SKM-1 (cell line): ENCODE measurements at regions not wholly inside any gene's neighbourhood (a gene's known extent, or its start where the extent isn't known, plus 50 kb on each side); places are given as distances from the start of the nearest gene placed in this dataset.

Source experiments
- DNase-seq: peaks from one replicate; lab custom pipeline; 2025; ENCODE audit not compliant: unreplicated experiment; lab: John Stamatoyannopoulos, UW

DNA sequence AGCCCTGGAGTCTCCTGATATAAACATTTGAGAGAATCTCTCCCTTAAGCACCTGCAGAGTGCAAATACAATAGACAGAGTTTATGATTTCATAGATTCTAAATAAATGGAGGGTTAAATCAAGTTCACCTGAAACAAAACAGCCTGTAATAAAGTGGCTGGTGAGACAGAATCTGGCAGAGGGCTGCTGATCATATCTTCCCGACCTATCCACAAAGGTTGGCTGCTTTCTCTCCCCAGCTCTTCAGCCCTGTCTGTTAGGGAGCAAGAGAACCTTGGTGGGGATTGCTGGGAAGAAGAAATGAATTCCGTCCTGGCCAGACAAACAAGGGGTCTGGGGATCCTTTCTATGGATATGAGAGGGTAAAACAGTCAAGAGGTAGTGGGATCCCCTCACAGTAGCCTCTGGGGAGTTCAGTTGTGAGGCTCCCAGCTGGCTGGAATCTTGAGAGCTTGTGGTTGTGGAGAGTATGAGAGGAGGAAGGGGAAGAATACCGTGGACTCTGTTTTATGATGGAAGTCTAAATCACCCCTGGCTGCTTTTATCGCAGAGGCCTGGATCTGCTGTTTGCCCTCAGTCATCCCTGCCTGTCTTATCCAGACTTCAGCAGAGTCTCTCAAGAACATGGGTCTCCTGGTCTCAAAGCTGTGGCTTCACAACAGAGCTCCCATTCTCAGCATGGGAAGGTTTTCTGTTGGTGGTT lies 451.3 kb downstream of the NTRK3 start:
- DNase-seq: no peak

DNA sequence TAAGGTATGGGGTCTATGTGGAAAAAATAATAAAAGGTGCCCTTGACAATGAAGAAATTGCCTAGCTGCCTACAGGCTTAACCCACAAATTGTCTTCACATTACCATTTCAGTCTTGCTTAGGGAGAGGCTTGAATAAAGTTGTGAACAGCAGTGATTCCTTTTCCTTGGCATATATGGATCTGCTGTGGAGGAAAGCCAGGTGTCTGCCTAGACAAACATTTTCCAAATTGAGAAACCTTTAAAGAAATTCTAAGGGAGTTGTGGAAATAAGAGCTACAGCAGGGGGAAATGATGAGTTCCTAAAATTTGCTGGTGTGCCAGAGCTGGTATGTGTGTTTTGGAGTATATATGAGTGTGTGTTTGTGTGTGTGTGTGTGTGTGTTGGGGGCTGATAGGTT lies 452.1 kb downstream of the NTRK3 start:
- DNase-seq: no peak

DNA sequence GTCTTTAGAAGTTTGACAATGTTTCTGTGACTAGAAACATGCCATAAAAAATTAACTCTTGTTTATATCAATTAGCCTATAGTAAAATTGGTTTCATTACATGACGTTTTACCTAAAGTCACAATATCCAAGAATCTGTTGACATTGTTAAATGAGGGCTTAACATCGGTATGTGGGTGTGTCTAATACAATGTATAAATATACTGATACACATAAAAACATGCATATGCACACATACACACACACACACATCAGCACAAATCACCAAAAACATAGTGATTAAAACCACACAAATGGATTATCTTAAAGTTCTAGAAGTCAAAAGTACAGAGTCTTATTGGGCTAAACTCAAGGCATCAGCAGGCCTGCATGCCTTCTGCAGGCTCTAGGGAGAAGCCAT lies 456.7 kb downstream of the NTRK3 start:
- DNase-seq: no peak

DNA sequence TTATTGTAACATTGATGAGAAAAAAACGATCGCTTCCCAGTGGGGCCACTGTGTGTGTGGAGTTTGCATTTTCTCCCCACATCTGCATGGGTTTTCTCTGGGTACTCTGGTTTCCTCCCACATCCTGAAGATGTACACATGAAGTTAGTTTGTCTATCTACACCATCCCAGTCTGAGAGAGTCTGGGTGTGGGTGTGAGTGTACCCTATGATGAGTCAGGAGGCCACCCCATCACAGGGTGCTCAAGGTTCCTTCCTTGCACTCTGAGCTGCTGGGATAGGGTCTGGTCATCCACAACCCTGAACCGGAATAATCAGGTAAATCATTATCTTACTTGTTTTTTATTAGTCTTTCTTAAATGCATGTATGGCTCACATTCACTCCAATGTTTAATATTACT lies 457.1 kb downstream of the NTRK3 start:
- DNase-seq: no peak

DNA sequence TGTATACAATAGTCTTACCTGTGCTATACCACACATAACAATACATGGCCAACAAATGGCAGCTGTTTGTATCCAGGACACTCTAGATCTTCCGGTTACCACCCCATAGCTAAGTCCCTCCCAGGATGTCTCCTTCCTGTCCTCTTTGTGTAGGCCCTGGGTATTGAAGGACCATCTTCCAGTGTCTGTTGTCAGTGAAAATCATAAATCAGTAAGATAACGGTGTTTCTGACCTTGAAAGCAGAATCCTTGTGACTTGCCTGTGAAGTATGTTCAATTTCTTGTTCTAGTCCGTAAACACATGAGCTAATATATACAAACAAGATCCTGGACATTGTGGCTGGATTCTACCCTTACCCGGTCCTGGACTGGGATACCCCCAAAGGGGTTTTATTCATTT lies 462.8 kb downstream of the NTRK3 start:
- DNase-seq: no peak

DNA sequence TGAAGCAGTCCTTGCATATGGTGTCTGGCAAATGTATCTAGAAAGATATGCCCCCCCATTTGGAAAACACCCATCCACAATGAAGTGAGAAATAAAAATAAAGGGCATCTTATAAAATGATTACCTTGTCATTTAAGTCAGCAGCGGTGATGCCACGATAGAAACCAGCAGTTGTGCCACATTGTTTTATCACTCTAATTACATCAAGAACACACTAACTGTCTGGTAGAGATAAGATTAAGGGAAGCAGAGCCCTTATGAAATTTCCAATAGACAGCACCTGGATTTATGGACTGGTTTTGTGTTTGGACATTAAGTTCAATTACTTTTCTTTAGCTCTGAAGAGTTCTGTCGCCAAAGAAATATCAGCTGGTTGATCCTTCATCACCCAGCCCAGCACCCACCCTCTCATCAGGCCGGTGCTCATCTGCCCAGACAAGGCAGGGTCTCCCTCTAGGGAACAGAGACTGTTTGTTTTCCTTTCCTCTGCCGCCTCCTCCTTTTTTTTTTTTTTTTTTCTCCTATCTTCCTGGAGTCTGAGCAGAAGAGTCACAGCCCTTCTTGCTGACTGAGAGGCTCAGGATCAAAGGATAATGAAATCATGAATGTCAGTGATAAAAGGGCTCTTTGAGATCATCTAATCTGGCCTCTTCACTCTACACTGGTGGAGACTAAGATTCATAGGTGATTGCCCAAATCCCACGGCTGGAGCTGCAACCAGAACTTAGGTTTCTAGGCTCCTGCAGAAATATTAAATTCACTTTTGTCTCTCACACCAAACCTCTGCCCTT lies 464.1 kb downstream of the NTRK3 start:
- DNase-seq: no peak

DNA sequence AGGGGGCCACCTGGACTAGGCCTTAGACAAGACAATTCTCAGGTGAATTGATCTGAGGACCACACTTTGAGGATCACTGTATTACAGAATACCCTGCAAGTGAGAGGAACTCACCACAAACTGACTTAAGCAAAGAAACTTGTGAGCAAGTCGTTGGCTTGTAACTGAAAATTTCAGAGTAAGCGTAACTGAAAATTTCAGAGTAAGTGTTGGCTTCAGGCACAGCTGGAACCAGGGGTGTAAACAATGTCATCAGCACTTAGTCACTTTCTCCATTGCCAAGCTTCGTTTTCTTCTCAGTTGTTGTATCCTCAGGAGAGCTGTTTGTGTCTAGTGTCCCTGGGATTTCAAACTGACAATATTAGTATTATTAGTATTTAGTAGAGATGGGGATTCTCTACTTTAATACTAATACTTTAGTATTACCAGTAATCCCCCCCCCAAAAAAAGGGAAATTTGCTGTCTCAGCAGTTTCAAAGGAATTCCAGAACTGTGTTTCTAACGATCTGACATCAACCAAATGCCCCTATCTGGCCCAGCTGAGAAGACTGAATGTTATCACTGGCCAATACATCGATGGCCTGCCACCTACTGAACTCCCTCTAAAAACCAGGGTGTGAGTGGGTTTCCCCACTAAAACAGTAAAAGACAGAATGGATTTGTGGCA lies 474.4 kb downstream of the NTRK3 start:
- no peak for DNase-seq

DNA sequence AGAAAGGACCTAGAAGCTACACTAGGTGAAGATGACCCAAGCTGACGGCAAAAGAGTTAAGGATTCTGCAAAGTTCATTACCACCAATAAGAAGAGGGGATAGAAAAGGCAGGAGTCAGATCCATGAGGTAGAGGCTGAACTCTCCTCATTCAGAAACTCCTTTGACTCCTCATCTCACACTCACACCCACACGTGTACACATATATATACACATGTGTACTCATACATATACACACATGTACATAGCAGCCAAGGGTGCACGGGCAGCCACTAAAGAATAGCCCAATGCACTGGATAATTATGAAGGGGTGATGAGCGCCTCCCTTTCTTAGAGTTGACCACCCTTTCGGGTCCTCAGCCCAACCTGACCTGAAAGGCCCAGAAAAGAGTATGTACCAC lies 476.8 kb downstream of the NTRK3 start:
- DNase-seq: no peak

DNA sequence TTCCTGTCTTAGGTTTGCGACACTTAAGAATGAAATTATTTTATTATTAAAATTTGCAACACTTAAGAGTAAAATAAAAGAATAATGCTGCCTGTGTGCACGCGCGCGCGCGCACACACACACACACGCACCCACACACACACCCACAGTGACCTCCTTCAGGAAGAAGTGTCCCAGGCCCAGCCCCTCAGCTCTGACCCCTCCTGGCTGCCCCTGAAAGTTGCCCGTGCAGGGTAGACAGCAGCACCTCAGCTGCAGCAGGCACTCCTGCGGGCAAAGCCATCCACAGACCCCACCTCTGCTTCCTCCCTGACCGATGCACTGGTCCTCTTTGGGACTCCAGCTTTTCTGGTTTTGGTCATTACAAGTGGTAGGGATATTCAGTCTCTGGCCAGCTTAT lies 478.2 kb downstream of the NTRK3 start:
- no peak for DNase-seq

DNA sequence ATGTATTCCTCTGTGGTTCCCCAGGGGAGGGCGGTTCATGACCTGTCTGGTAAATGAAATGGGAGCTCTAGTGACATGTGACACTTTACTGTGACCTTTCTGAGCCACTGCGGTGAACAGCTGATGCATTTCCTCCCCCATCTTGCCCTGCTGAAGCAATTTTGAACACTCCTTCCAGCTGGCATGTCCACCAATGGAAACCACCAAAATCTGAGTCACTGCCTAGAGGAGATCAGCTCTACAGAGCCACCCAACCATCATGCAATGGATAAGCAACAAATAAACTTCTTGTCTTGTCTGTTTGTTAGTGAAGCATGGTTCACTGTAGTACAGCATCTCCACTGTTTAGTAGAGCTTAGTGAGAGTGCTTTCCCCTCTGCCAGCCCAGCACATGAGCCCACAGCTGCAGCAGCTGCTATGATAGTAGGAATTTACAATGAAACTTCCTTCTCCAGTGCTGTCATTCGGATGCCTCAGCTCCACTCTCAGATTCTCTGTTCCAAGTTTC lies 479.4 kb downstream of the NTRK3 start:
- no peak for DNase-seq

DNA sequence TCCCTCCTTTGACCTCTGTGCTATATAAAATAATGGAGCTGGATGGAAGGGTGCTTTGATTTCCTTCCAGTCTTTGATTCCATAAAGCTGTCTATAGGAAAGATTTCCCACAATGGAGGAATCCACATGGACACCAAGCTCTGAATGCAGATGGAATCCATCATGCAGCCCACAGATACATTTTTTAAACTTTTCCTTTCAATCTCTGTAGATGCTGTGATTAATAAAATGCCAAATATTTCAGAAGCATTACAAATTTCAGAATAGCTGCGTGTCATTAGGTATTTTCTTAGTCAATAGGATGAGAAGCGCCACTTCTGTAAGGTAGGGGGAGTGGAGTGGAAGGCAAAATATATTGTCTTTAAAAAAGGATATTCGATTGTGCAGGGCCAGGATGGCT lies 489.0 kb downstream of the NTRK3 start:
- no peak for DNase-seq

DNA sequence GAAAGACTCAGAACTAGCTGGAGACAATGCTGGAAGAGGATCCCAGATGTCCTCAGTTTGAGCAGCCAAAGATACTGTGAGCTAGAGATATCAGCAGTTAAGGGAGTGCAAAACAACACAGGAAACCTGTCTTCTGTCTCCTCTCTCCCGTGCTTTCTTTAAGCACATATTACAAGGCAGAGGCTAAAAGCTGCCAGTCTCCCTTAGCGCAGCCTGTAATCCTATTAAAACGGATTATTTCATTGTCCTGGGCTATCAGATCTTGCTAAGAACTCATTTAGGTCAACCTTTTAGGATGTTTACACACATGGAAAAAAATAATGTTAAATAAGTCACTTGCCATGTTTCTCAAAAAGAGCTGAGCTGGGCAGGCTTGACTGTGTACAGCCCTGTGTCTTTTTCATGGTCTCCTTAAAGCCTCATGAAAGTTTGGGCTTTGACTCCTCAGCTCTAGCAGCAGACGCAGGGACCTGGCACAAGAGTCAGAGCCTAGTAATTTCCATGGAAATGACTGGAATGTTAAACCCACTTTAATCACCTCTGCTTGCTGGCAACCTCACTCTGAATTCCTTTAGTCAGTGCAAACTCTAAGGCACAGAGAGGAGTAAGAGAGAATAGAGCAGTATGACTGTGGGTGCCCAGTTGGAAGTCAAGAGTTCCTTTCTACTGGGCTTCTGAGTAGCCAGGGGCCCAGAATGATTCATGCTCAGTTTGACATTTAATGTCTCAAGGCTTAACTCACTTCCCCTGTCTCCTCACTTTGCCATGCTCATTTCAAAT lies 491.9 kb downstream of the NTRK3 start:
- DNase-seq: no peak

DNA sequence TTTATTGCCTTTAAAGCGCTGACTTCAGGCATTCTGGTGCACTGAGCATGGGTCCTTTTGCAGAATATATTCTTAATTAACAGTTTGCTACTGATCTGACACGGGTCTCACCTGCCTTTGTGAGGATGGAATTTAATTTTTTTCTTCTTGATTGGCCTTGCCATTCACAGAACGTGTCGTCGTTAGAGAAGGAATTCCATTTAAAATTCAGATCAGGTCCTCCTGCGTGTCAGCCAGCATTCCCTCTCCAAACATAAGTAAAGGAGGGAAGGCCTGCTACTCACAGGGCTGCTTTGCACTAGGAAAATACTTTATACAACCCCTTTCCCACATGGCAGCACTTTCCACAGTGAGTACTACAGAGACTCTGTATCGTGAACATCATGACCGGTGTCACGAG lies 492.7 kb downstream of the NTRK3 start:
- no peak for DNase-seq

DNA sequence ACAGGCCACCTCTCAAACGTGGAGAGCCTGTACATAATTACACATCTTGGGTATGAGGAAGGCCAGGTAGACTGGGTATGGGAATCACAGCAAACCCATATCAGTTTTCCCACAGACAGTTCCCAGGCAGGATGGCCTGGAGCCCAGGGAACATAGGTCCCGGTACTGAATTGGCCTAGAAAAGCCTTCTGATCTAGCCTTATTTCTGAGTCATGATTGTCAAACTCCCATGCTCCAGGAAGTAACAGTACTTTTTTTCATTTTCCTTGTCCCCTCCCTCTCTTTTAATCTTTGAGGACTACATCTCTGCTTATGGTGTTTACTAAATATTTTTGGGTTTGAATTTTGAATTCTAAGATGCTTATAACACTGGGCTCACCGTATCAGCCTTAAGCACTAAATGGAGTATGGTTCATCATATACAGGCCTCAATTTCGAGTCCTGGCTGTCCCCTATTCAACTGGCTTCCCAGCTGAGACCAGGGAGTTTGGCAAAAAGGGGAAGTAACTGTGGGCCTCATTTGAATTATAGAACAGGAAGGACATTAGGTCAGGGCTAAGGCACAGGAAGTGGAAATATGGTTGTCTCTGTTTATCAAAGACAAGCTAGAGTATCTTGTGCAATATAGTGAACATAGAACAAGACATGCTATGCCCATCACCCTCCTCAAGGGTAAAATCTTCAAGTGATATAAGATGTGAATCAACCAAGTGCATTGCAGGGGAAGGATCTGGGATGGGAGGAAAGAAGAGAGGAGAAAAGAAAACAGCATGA lies 494.6 kb downstream of the NTRK3 start:
- DNase-seq: peak; percentile 98

DNA sequence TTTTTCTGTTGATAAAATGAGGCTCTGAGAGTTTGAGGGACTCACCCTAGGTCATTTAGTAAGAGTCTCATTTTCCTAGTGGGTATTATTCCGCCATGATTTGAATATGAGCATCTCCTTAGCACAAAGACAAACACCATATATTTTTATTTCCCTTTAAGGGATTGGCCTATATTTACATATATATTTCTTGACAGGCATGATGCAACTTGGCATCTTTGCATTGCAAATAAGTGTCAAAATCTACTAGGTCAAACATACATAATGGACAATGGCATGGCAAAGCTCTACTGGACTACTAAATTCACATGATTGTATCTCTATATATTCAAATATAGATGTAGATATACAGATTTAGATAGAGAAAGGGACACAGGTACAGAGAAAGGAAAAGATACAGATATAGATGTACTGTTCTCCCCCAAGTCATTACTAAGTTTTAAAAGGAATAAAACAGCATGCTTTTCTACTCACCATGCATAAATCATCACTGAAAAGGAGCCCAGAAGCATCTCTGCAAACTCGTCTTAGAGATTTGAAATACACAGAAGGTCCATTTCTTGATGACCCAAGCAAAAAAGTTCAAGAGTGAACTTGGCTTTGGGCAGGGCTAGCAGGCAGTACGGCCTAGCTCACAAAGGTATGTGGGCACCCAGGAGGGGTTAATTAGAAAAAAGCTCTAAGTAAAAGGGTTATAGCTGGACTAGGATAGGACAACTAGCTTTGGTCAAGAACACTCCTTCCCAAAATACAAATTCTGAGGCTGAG lies 495.8 kb downstream of the NTRK3 start:
- DNase-seq: no peak

DNA sequence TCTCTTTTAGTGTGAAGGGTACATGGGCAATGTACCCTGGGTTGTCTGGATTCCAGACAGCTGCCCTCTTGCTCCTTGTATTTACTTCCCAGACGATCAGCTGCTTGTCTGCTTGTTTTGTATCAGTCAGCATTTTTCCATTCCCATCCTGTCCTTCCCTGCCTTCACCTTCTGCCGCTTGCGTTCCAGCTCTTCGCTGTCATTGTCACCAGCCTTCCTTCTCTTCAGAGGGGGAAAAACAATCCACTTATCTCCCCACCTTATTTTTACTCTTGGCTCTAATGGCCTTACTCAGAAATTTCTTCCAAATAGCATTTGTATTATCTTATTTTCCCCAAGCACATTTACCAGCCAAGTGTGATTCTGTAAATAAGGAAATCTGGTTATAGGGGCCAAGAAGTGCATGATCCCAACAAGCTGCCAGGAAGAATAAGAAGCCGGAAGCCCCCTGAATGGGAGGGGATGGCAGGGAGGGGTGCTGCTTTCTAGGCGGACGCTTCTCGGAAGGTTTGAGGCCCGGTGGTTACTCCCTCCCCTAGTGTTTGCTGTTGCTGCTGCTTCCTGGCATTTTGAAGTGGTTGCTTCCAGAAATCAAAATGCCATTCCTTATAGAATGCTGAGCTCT lies 497.6 kb downstream of the NTRK3 start:
- DNase-seq: no peak

DNA sequence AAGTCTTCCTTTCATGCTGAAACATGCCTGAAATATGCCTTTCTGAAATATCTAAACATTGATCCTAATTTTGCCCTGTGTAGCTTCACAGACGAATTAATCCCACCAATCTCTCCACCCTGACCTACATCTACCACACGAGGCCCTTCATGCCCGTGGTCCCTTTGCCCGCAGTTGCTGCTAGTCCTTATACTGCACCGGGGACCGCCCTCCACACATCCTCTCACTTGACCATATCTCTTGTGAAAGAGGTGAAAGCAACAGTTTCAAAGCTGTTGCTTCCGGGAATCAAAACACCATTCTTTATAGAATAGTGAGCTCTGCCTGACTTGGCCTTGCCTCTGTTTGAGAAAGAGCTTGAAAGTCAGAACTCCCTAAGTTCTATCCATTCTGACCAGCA lies 499.5 kb downstream of the NTRK3 start:
- peak; percentile 16 for DNase-seq

DNA sequence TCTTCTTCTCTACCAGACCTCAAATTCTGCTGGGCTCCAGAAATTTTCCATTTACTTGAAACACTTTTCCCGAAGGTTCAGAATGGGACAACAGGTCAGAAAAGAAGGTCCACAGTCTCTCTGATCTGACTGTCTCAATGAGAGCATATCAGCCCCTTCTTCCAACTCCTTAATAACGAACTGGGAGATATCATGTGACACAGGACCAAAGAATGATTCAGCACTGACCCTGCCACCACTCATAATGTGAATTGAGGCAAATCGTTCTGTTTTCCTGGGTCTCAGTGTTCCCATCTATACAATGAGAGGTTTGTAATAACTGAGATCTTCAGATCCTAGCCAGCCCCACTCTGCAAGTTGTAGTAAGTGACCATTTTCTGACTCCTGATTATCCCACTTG lies 500.5 kb downstream of the NTRK3 start:
- no peak for DNase-seq

DNA sequence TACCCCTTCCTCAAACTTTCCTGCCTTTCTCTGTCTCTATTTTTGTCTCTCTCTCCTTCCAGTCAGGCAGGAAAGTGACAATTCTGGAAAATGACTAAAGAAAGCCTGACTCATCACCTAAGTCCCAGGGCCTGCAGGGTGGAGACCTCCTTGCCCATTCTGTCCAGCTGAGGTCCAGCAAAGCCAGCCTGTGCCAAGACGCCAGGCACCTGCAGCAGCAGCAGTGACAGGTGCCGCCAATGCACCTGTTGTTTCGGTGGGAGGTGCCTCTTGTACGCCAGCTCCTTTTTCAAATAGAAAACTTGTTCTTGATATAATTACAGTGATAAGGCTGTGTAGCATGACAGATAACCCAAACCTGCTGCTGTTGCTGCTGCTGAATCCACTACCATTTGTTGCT lies 501.3 kb downstream of the NTRK3 start:
- no peak for DNase-seq
